Astrocyte (in vitro differentiated cells and primary cell): ENCODE measurements at regions not wholly inside any gene's neighbourhood (a gene's known extent, or its start where the extent isn't known, plus 50 kb on each side); places are given as distances from the start of the nearest gene placed in this dataset.

Experiments
- DNase-seq: peaks from one replicate; pipeline ENCODE4 v3.0.0-alpha.2; 2010; ENCODE audit warnings: low read depth
- FAIRE-seq: peaks from 2 replicates; lab custom pipeline; 2011; peaks lifted over from hg19 to GRCh38; lab: Jason Lieb, UNC
- H2AFZ ChIP-seq: 2 replicates; pipeline ENCODE4 v1.6.0; 2012; ENCODE audit warnings: low read depth, low read length, inconsistent platforms
- H3K27ac ChIP-seq: 2 replicates; pipeline ENCODE4 v1.5.1; 2011; ENCODE audit warnings: low read depth, low read length, inconsistent platforms
- H3K27me3 ChIP-seq: 2 replicates; pipeline ENCODE4 v1.6.0; 2011; ENCODE audit warnings: low read length, inconsistent platforms; ENCODE audit not compliant: insufficient read depth
- H3K36me3 ChIP-seq: 2 replicates; pipeline ENCODE4 v1.5.1; 2011; ENCODE audit warnings: low read length, inconsistent platforms; ENCODE audit not compliant: insufficient read depth
- H3K4me1 ChIP-seq: 2 replicates; pipeline ENCODE4 v1.5.1; 2011; ENCODE audit warnings: low read length, inconsistent platforms; ENCODE audit not compliant: insufficient read depth
- H3K4me2 ChIP-seq: 2 replicates; pipeline ENCODE4 v1.6.0; 2012; ENCODE audit warnings: low read length, inconsistent platforms
- H3K4me3 ChIP-seq: 2 replicates; pipeline ENCODE4 v1.5.1; 2011; ENCODE audit warnings: low read depth, mild to moderate bottlenecking, low read length, inconsistent platforms; ENCODE audit not compliant: insufficient read depth
- H3K79me2 ChIP-seq: 2 replicates; pipeline ENCODE4 v1.6.0; 2012; ENCODE audit warnings: mild to moderate bottlenecking, low read length, inconsistent platforms; ENCODE audit not compliant: insufficient read depth
- H3K9ac ChIP-seq: 2 replicates; pipeline ENCODE4 v1.6.0; 2012; ENCODE audit warnings: mild to moderate bottlenecking, low read length, inconsistent platforms
- H3K9me3 ChIP-seq: 2 replicates; pipeline ENCODE4 v1.5.1; 2012; ENCODE audit warnings: low read depth, mild to moderate bottlenecking, low read length, inconsistent platforms; ENCODE audit not compliant: insufficient read depth
- H4K20me1 ChIP-seq: 2 replicates; pipeline ENCODE4 v1.6.0; 2012; ENCODE audit warnings: low read length, inconsistent platforms; ENCODE audit not compliant: insufficient read depth
- H3K27ac Mint-ChIP-seq: one replicate; pipeline ENCODE4 v1.8.0; 2021; ENCODE audit warnings: mild to moderate bottlenecking, mixed read lengths; ENCODE audit not compliant: unreplicated experiment
- H3K27me3 Mint-ChIP-seq: one replicate; pipeline ENCODE4 v1.8.0; 2021; ENCODE audit warnings: low read depth, mixed read lengths; ENCODE audit not compliant: unreplicated experiment
- H3K36me3 Mint-ChIP-seq: one replicate; pipeline ENCODE4 v1.8.0; 2021; ENCODE audit warnings: low read depth, mixed read lengths; ENCODE audit not compliant: unreplicated experiment
- H3K4me1 Mint-ChIP-seq: one replicate; pipeline ENCODE4 v1.8.0; 2021; ENCODE audit warnings: low read depth, mixed read lengths; ENCODE audit not compliant: unreplicated experiment
- H3K4me3 Mint-ChIP-seq: one replicate; pipeline ENCODE4 v1.8.0; 2021; ENCODE audit warnings: mild to moderate bottlenecking, moderate library complexity, mixed read lengths; ENCODE audit not compliant: unreplicated experiment
- H3K9me3 Mint-ChIP-seq: one replicate; pipeline ENCODE4 v1.8.0; 2021; ENCODE audit warnings: mild to moderate bottlenecking, mixed read lengths; ENCODE audit not compliant: unreplicated experiment
- CTCF ChIP-seq: IDR thresholded peaks from 2 replicates; pipeline ENCODE4 v1.5.1; 2011; ENCODE audit warnings: low read depth, mild to moderate bottlenecking, inconsistent platforms, low read length, moderate library complexity; ENCODE audit not compliant: insufficient read depth
- EZH2 ChIP-seq: IDR thresholded peaks from 2 replicates; pipeline ENCODE4 v1.6.1; 2012; ENCODE audit warnings: mild to moderate bottlenecking, low read length, inconsistent platforms; ENCODE audit not compliant: insufficient read depth

- no peak for FAIRE-seq
- no peaks in the 10 kb centered on the region for H3K79me2 ChIP-seq
Observed at GRCh38 chr16:61435346-61435745, 600.9 kb downstream of the CDH8 start.

GRCh38 chr16:61432421-61432820 lies 603.8 kb downstream of the CDH8 start:
- no peaks in the 10 kb centered on the region for H3K36me3 Mint-ChIP-seq
- no peaks in the 10 kb centered on the region for H3K9me3 Mint-ChIP-seq
- Histone ChIP-seq H3K79me2 (no peaks in the 10 kb centered on the region), H3K4me3 (no peak overlapping the region), H3K36me3 (no peaks in the 10 kb centered on the region), H3K4me2 (no peak overlapping the region), H4K20me1 (no peaks in the 10 kb centered on the region), H3K4me1 (no peaks in the 10 kb centered on the region), H2AFZ (no peak overlapping the region), H3K27me3 (no peaks in the 10 kb centered on the region), H3K27ac (no peak overlapping the region), H3K9me3 (no peaks in the 10 kb centered on the region), H3K9ac (no peak overlapping the region)
- no peaks in the 10 kb centered on the region for H3K4me1 Mint-ChIP-seq
- DNase-seq (no peak), FAIRE-seq (no peak)
- H3K27ac Mint-ChIP-seq = no peak overlapping the region
- no peak for TF ChIP-seq CTCF
- no peak for TF ChIP-seq EZH2
- no peaks in the 10 kb centered on the region for H3K27me3 Mint-ChIP-seq
- no peak overlapping the region for H3K4me3 Mint-ChIP-seq

More at GRCh38 chr16:61435346-61435745, 600.9 kb downstream of the CDH8 start:
- Histone ChIP-seq H3K4me3 (no peak overlapping the region), H3K9me3 (no peaks in the 10 kb centered on the region), H4K20me1 (no peaks in the 10 kb centered on the region), H2AFZ (no peak overlapping the region), H3K4me1 (no peaks in the 10 kb centered on the region), H3K27me3 (no peaks in the 10 kb centered on the region), H3K9ac (no peak overlapping the region), H3K36me3 (no peaks in the 10 kb centered on the region), H3K4me2 (no peak overlapping the region), H3K27ac (no peak overlapping the region)
- no peaks in the 10 kb centered on the region for H3K36me3 Mint-ChIP-seq
- no peak for DNase-seq
- no peaks in the 10 kb centered on the region for H3K9me3 Mint-ChIP-seq
- H3K27me3 Mint-ChIP-seq = no peaks in the 10 kb centered on the region
- H3K4me3 Mint-ChIP-seq = no peak overlapping the region
- H3K4me1 Mint-ChIP-seq = no peaks in the 10 kb centered on the region
- H3K27ac Mint-ChIP-seq = no peak overlapping the region
- TF ChIP-seq EZH2 (no peak), CTCF (no peak)

GRCh38 chr16:61421111-61421510 lies 615.1 kb downstream of the CDH8 start:
- Histone ChIP-seq H3K79me2 (no peaks in the 10 kb centered on the region), H3K4me3 (no peak overlapping the region), H3K36me3 (no peaks in the 10 kb centered on the region), H3K9ac (no peak overlapping the region), H3K4me1 (no peaks in the 10 kb centered on the region), H2AFZ (no peak overlapping the region), H3K9me3 (no peaks in the 10 kb centered on the region), H4K20me1 (no peaks in the 10 kb centered on the region), H3K27ac (no peak overlapping the region), H3K27me3 (no peaks in the 10 kb centered on the region), H3K4me2 (no peak overlapping the region)
- TF ChIP-seq EZH2 (no peak), CTCF (no peak)
- no peak overlapping the region for H3K4me3 Mint-ChIP-seq
- no peak overlapping the region for H3K27ac Mint-ChIP-seq
- H3K9me3 Mint-ChIP-seq = no peaks in the 10 kb centered on the region
- no peaks in the 10 kb centered on the region for H3K27me3 Mint-ChIP-seq
- FAIRE-seq = no peak
- H3K4me1 Mint-ChIP-seq = no peaks in the 10 kb centered on the region
- no peak for DNase-seq
- H3K36me3 Mint-ChIP-seq = no peaks in the 10 kb centered on the region
